ENCODE measurements at regions not wholly inside any gene's neighbourhood (a gene's known extent, or its start where the extent isn't known, plus 50 kb on each side); places are given as distances from the start of the nearest gene placed in this dataset.

DNA sequence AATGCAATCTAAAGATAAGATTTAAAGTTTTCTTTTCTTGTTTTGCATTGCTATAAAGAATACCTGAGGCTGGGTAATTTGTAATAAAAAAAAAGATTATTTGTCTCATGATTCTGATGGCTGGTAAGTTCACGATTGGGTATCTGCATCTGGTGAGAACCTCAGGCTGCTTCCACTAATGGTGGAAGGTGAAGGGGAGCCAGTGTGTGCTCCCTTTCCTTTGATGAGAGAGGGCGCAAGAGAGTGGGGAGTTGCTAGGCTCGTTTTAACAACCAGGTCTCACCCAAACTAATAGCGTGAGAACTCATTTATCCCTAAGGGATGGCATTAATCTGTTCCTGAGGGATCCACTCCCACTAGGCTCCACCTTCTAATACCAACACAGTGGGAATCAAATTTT lies 353.2 kb downstream of the BTBD3 start:
- no peaks in the 10 kb centered on the region for H3K4me1 ChIP-seq
- no peak overlapping the region for H3K27ac ChIP-seq
- no peaks in the 10 kb centered on the region for H3K27me3 ChIP-seq
- H3K36me3 ChIP-seq: no peaks in the 10 kb centered on the region
- TF ChIP-seq, protein P1, sequence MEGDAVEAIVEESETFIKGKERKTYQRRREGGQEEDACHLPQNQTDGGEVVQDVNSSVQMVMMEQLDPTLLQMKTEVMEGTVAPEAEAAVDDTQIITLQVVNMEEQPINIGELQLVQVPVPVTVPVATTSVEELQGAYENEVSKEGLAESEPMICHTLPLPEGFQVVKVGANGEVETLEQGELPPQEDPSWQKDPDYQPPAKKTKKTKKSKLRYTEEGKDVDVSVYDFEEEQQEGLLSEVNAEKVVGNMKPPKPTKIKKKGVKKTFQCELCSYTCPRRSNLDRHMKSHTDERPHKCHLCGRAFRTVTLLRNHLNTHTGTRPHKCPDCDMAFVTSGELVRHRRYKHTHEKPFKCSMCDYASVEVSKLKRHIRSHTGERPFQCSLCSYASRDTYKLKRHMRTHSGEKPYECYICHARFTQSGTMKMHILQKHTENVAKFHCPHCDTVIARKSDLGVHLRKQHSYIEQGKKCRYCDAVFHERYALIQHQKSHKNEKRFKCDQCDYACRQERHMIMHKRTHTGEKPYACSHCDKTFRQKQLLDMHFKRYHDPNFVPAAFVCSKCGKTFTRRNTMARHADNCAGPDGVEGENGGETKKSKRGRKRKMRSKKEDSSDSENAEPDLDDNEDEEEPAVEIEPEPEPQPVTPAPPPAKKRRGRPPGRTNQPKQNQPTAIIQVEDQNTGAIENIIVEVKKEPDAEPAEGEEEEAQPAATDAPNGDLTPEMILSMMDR (IDR thresholded peaks at IDR 0.05): no peak
- TF ChIP-seq POLR2A (IDR thresholded peaks at IDR 0.05) (no peak), POLR2AphosphoS5 (IDR thresholded peaks at IDR 0.05) (no peak)
- H3K9me3 ChIP-seq: no peaks in the 10 kb centered on the region
- H3K4me3 ChIP-seq: no peak overlapping the region
- intact Hi-C loops (cut with DNase I; ENCODE audit: low total_unique reads): no loop called here
- no peak for DNase-seq (ENCODE audit: low spot score in 2 of 2)

DNA sequence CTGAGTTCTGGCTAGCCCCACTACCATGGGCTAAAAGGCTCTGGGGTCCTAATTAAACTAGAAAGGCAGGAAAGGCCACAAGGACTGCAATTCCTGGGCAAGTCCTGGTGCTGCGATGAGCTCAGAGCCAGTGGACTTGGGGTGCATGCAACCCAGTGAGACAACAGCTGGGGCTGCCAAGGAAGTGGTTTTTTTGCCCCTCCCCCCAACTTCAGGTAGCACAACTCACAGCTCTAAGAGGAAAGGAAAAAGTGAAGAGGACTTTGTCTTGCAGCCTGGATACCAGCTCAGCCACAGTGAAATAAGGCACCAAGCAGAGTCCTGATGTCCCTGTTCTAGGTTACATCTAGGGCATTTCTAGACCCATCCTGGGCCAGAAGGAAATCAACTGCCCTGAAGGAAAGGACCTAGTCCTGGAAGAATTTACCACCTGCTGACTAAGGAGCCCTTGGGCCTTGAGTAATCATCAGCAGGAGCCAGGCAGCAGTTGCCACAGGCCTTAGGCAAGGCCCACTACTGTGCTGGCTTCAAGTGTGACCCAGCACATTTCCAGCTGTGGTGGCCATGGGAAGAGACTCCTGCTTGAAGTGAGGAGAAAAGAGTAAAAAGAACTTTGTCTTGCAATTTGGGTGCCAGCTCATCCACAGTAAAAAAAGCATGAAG lies 358.4 kb downstream of the BTBD3 start:
- Histone ChIP-seq H3K27ac (no peak overlapping the region), H3K27me3 (no peaks in the 10 kb centered on the region), H3K4me1 (no peaks in the 10 kb centered on the region), H3K9me3 (no peaks in the 10 kb centered on the region), H3K4me3 (no peak overlapping the region), H3K36me3 (no peaks in the 10 kb centered on the region)
- intact Hi-C loops (cut with DNase I; ENCODE audit: low total_unique reads): no loop called here
- no peak for DNase-seq (ENCODE audit: low spot score in 2 of 2)
- TF ChIP-seq, protein P1 (IDR thresholded peaks at IDR 0.05): no peak
- TF ChIP-seq POLR2AphosphoS5 (IDR thresholded peaks at IDR 0.05) (no peak), POLR2A (IDR thresholded peaks at IDR 0.05) (no peak)

GRCh38 chr20:12287575-12287974 lies 369.9 kb downstream of the BTBD3 start:
- Histone ChIP-seq H3K4me3 (no peak overlapping the region), H3K27me3 (no peaks in the 10 kb centered on the region), H3K27ac (no peak overlapping the region), H3K36me3 (no peaks in the 10 kb centered on the region), H3K4me1 (no peaks in the 10 kb centered on the region), H3K9me3 (peaks cover 0 to 4% of the 10 kb centered on the region in 2 donors)
- TF ChIP-seq, protein P1 (IDR thresholded peaks at IDR 0.05): no peak
- TF ChIP-seq POLR2A (IDR thresholded peaks at IDR 0.05): no peak
- no peak for TF ChIP-seq POLR2AphosphoS5 (IDR thresholded peaks at IDR 0.05)
- intact Hi-C loops (cut with DNase I; ENCODE audit: low total_unique reads): no loop called here
- no peak for DNase-seq (ENCODE audit: low spot score in 2 of 2)

DNA sequence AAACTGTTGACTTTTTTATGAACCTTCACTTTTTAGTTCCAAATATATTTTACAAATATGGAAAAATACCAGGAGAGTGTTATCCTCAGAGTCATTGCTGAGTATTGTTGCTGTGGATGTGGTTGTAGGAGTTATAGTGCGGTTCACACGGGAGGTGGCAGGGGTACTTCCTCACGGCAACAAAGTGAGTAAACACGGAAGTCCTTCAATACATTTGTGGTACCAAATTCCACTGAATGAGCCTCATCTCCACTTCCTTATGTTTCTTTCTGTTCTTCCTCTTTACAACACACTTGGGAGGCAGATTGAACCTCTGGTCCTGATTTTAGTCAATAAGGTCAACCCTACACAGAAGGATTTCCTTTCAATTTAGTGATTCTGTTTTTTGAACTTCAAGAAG lies 371.8 kb downstream of the BTBD3 start:
- TF ChIP-seq POLR2A (IDR thresholded peaks at IDR 0.05) (no peak), POLR2AphosphoS5 (IDR thresholded peaks at IDR 0.05) (no peak)
- TF ChIP-seq, protein P1 (IDR thresholded peaks at IDR 0.05): no peak

GRCh38 chr20:12291386-12291785 lies 373.7 kb downstream of the BTBD3 start:
- Histone ChIP-seq H3K27me3 (no peaks in the 10 kb centered on the region), H3K4me1 (no peaks in the 10 kb centered on the region), H3K4me3 (no peak overlapping the region), H3K9me3 (peaks cover 0 to 4% of the 10 kb centered on the region in 2 donors), H3K27ac (no peak overlapping the region), H3K36me3 (no peaks in the 10 kb centered on the region)
- DNase-seq (ENCODE audit: low spot score in 2 of 2): no peak
- intact Hi-C loops (cut with DNase I; ENCODE audit: low total_unique reads): no loop called here
- TF ChIP-seq POLR2A (IDR thresholded peaks at IDR 0.05) (no peak), POLR2AphosphoS5 (IDR thresholded peaks at IDR 0.05) (no peak)
- TF ChIP-seq, protein P1 (IDR thresholded peaks at IDR 0.05): no peak

More for the DNA sequence above, 371.8 kb downstream of the BTBD3 start:
- intact Hi-C loops (cut with DNase I; ENCODE audit: low total_unique reads): no loop called here
- Histone ChIP-seq H3K4me3 (no peak overlapping the region), H3K9me3 (peaks cover 0 to 4% of the 10 kb centered on the region in 2 donors), H3K4me1 (no peaks in the 10 kb centered on the region), H3K36me3 (no peaks in the 10 kb centered on the region), H3K27ac (no peak overlapping the region), H3K27me3 (no peaks in the 10 kb centered on the region)
- DNase-seq (ENCODE audit: low spot score in 2 of 2): no peak
